HCT116 (cell line): ENCODE measurements at regions not wholly inside any gene's neighbourhood (a gene's known extent, or its start where the extent isn't known, plus 50 kb on each side); places are given as distances from the start of the nearest gene placed in this dataset.

Experiments used
- ATAC-seq: fragments of 200-7000 bp; cut with Tn5 transposase; 2 replicates; pipeline ENCODE4 v1.9.1; 2020; ENCODE audit warnings: mild to moderate bottlenecking, moderate library complexity
- BruUV-seq: library from RNA; stranded (reverse); fragments of 400-500 nt; replicated peaks from 2 replicates; lab custom pipeline; 2021; lab: Mats Ljungman, UMichigan
- CTCF ChIA-PET: fragments of 300-600 bp; sonication (Branson Sonifier 250); formaldehyde crosslinking; loops from one replicate; lab custom pipeline; 2021; ENCODE audit warnings: antibody characterized with exemption; lab: Charles Lee
- POLR2A ChIA-PET: fragments of 300-600, 350-600 bp; sonication (Branson Sonifier 250); formaldehyde crosslinking; loops from one replicate; lab custom pipeline; 2021; ENCODE audit warnings: antibody characterized with exemption; lab: Charles Lee
- RAD21 ChIA-PET, 2 experiments: fragments of 300-600 bp; sonication (Branson Sonifier 250); formaldehyde crosslinking; loops; one replicate each; lab custom pipeline; 2023; ENCODE audit warnings: low total read pairs in 2 of 2; ENCODE audit not compliant: uncharacterized antibody in 2 of 2, unreplicated experiment in 2 of 2, low non-redundant PET in 1 of 2; lab: Charles Lee
- DNase-seq: peaks from one replicate; pipeline ENCODE4 v3.0.0-alpha.2; 2010; ENCODE audit warnings: low read depth, low spot score
- H2AFZ ChIP-seq: fragments of 200-600 bp; shearing (Covaris generic), sonication (generic); 2 replicates; pipeline ENCODE4 v1.6.1; 2017; ENCODE audit warnings: low read depth, mixed run types, mixed read lengths, antibody characterized with exemption, low read length; ENCODE audit not compliant: poor library complexity, severe bottlenecking
- H3K27ac ChIP-seq: 2 replicates; pipeline ENCODE4 v1.5.1; 2012; ENCODE audit warnings: low read depth, low read length
- H3K27me3 ChIP-seq: fragments of 200-600 bp; sonication (generic); 2 replicates; pipeline ENCODE4 v1.6.1; 2016; ENCODE audit warnings: mixed run types, low read length, mixed read lengths; ENCODE audit not compliant: insufficient read depth
- H3K36me3 ChIP-seq, 2 experiments: fragments of 200-500 bp in 1 of 2; fragments of 200-600 bp in 1 of 2; sonication (Bioruptor generic) in 1 of 2; sonication (generic) in 1 of 2; 2 replicates each; pipeline versions ENCODE4 v1.5.1 to v1.6.1; 2014 to 2016; ENCODE audit warnings: low read length in 2 of 2, inconsistent platforms in 1 of 2, mixed read lengths in 1 of 2, mixed run types in 1 of 2; ENCODE audit not compliant: insufficient read depth in 2 of 2, control insufficient read depth in 1 of 2
- H3K4me1 ChIP-seq, 2 experiments: fragments of 200-600 bp in 1 of 2; sonication (generic) in 1 of 2; 2 replicates each; pipeline versions ENCODE4 v1.5.1 to v1.6.1; 2012 to 2017; ENCODE audit warnings: low read length in 2 of 2, inconsistent platforms in 1 of 2, mild to moderate bottlenecking in 1 of 2, mixed read lengths in 1 of 2, mixed run types in 1 of 2, moderate library complexity in 1 of 2; ENCODE audit not compliant: insufficient read depth in 2 of 2, control insufficient read depth in 1 of 2
- H3K4me2 ChIP-seq: fragments of 200-600 bp; sonication (generic); 2 replicates; pipeline ENCODE4 v1.6.1; 2017; ENCODE audit warnings: mixed run types, low read length, mixed read lengths
- H3K4me3 ChIP-seq, 2 experiments: fragments of 200-600 bp in 1 of 2; sonication (generic) in 1 of 2; replicated peaks in 1 of 2; 2 replicates each; pipeline ENCODE4 v1.5.1; 2011 to 2016; ENCODE audit warnings: low read length in 2 of 2, control low read depth in 1 of 2, low read depth in 1 of 2, mild to moderate bottlenecking in 1 of 2, mixed read lengths in 1 of 2, mixed run types in 1 of 2
- H3K79me2 ChIP-seq: fragments of 200-600 bp; sonication (generic); 2 replicates; pipeline ENCODE4 v1.6.1; 2017; ENCODE audit warnings: mild to moderate bottlenecking, mixed run types, low read length, moderate library complexity, mixed read lengths; ENCODE audit not compliant: insufficient read depth
- H3K9ac ChIP-seq: fragments of 200-600 bp; sonication (generic); 2 replicates; pipeline ENCODE4 v1.6.1; 2016; ENCODE audit warnings: low read length, mixed read lengths
- H3K9me2 ChIP-seq: fragments of 200-600 bp; sonication (generic), shearing (Covaris generic); 2 replicates; pipeline ENCODE4 v1.6.1; 2017; ENCODE audit warnings: mixed run types, mild to moderate bottlenecking, moderate library complexity; ENCODE audit not compliant: insufficient read depth
- H3K9me3 ChIP-seq, 2 experiments: fragments of 200-500 bp in 1 of 2; fragments of 200-600 bp in 1 of 2; sonication (Bioruptor generic) in 1 of 2; sonication (generic) in 1 of 2; 2 replicates each; pipeline ENCODE4 v1.6.1; 2014 to 2017; ENCODE audit warnings: low read length in 2 of 2, mixed read lengths in 2 of 2, inconsistent platforms in 1 of 2, low read depth in 1 of 2, mild to moderate bottlenecking in 1 of 2, mixed run types in 1 of 2, moderate library complexity in 1 of 2; ENCODE audit not compliant: control insufficient read depth in 1 of 2, insufficient read depth in 1 of 2
- H4K20me1 ChIP-seq: fragments of 200-600 bp; sonication (generic), shearing (Covaris generic); 2 replicates; pipeline ENCODE4 v1.6.1; 2017; ENCODE audit warnings: mixed run types, mild to moderate bottlenecking, moderate library complexity; ENCODE audit not compliant: insufficient read depth
- CBX3 ChIP-seq: IDR thresholded peaks from 2 replicates; pipeline ENCODE4 v1.6.1; 2012; ENCODE audit warnings: low read depth
- CEBPB ChIP-seq: IDR thresholded peaks from 2 replicates; pipeline ENCODE4 v1.6.1; 2012; ENCODE audit warnings: low read depth
- ELF1 ChIP-seq: IDR thresholded peaks from 2 replicates; pipeline ENCODE4 v1.6.1; 2012; ENCODE audit warnings: low read depth, borderline replicate concordance
- EZH2 ChIP-seq: fragments of 200-600 bp; sonication (generic); IDR thresholded peaks from 2 replicates; pipeline ENCODE4 v1.6.1; 2017; ENCODE audit warnings: antibody characterized with exemption, mixed run types
- EZH2phosphoT487 ChIP-seq: fragments of 200-600 bp; IDR thresholded peaks from 2 replicates; pipeline ENCODE4 v1.6.1; 2018; ENCODE audit warnings: antibody characterized with exemption, borderline replicate concordance
- FOSL1 ChIP-seq: IDR thresholded peaks from 2 replicates; pipeline ENCODE4 v1.6.1; 2012; ENCODE audit warnings: low read depth
- JUND ChIP-seq: IDR thresholded peaks from 2 replicates; pipeline ENCODE4 v1.6.1; 2012
- POLR2AphosphoS5 ChIP-seq: IDR thresholded peaks from 2 replicates; pipeline ENCODE4 v1.6.1; 2011; ENCODE audit warnings: mild to moderate bottlenecking, low read depth, low read length, moderate library complexity
- RAD21 ChIP-seq: IDR thresholded peaks from 2 replicates; pipeline ENCODE4 v1.6.1; 2012; ENCODE audit warnings: low read depth, mild to moderate bottlenecking
- SIN3A ChIP-seq: IDR thresholded peaks from 2 replicates; pipeline ENCODE4 v1.6.1; 2012; ENCODE audit warnings: low read depth
- SP1 ChIP-seq: IDR thresholded peaks from 2 replicates; pipeline ENCODE4 v1.6.1; 2012; ENCODE audit warnings: low read depth
- TCF7L2 ChIP-seq: IDR thresholded peaks from 2 replicates; pipeline ENCODE4 v1.7.0; 2011; ENCODE audit warnings: borderline replicate concordance, inconsistent platforms; ENCODE audit not compliant: insufficient read depth, insufficient read length; ENCODE audit errors: extremely low read depth
- ZFX ChIP-seq: fragments of 450-650 bp; IDR thresholded peaks from 2 replicates; pipeline ENCODE4 v1.6.1; 2017
- ZNF274 ChIP-seq: fragments of 200-500 bp; sonication (Bioruptor generic); IDR thresholded peaks from 2 replicates; pipeline ENCODE4 v1.6.1; 2014; ENCODE audit warnings: mild to moderate bottlenecking, low read depth, low read length, inconsistent platforms
- intact Hi-C: fragments of 100-400 bp; cut with micrococcal nuclease; formaldehyde crosslinking; loops from 2 replicates; pipeline ENCODE4 v1.10.0; 2022
- TF ChIP-seq, protein P1 (sequence below): IDR thresholded peaks from 2 replicates; pipeline ENCODE4 v1.6.1; 2012
- TF ChIP-seq, protein P2 (sequence below), 3 experiments: fragments of 200-600 bp in 1 of 3; sonication (generic) in 1 of 3; IDR thresholded peaks in 2 of 3; conservative IDR thresholded peaks in 1 of 3; 2 replicates each; pipeline ENCODE4 v1.5.1; 2012 to 2017; ENCODE audit warnings: low read depth in 2 of 3, low read length in 2 of 3, antibody characterized with exemption in 1 of 3, borderline replicate concordance in 1 of 3, control low read depth in 1 of 3, mild to moderate bottlenecking in 1 of 3, mixed read lengths in 1 of 3, mixed run types in 1 of 3, moderate library complexity in 1 of 3; ENCODE audit not compliant: insufficient read depth in 1 of 3
- TF ChIP-seq, protein P3 (sequence below): IDR thresholded peaks from 2 replicates; pipeline ENCODE4 v1.6.1; 2012; ENCODE audit warnings: low read depth
- TF ChIP-seq, protein P4 (sequence below): IDR thresholded peaks from 2 replicates; pipeline ENCODE4 v1.6.1; 2012
- TF ChIP-seq, protein P5 (sequence below): IDR thresholded peaks from 2 replicates; pipeline ENCODE4 v1.6.1; 2011; ENCODE audit warnings: mild to moderate bottlenecking, low read length, moderate library complexity; ENCODE audit not compliant: insufficient replicate concordance; ENCODE audit errors: extremely low read depth

DNA sequence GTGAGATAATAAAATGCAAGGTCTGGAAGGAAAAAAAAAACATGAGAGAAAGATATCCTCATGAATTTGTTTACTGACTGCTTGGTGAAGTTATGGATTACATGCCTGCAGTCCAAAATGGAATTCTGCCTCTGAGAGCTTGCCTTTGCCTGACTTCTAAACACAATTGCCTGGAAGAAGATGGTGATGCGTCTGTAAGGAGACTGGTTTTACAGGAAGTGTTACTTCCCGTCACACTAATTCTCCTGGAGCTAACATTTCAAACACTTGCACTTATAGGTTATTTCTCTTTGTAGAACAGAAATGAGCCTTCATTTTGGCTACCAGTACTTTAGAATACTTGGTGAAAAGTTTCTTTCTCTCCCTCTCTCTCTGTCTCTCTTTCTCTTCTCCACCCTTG, 884.3 kb downstream of the TSN start:
- DNase-seq (no peak), ATAC-seq (no peak)
- BruUV-seq: no TSS peak
- no peaks in the 10 kb centered on the region for H3K9me2 ChIP-seq
- POLR2A ChIA-PET: no interaction called here
- H3K9ac ChIP-seq: no peak overlapping the region
- H4K20me1 ChIP-seq: no peaks in the 10 kb centered on the region
- H3K4me3 ChIP-seq: no peak overlapping the region
- no peak overlapping the region for H3K27ac ChIP-seq
- no peak overlapping the region for H2AFZ ChIP-seq
- H3K4me2 ChIP-seq: no peak overlapping the region
- peaks cover 6 to 12% of the 10 kb centered on the region in 2 experiments; a peak in 2 of 4 replicates for H3K9me3 ChIP-seq
- no peaks in the 10 kb centered on the region for H3K36me3 ChIP-seq
- RAD21 ChIA-PET: no interaction called here
- CTCF ChIA-PET: no interaction called here
- no peaks in the 10 kb centered on the region for H3K27me3 ChIP-seq
- H3K79me2 ChIP-seq: no peaks in the 10 kb centered on the region
- TF ChIP-seq, protein P1, sequence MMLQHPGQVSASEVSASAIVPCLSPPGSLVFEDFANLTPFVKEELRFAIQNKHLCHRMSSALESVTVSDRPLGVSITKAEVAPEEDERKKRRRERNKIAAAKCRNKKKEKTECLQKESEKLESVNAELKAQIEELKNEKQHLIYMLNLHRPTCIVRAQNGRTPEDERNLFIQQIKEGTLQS: no peak
- TF ChIP-seq, protein P2, sequence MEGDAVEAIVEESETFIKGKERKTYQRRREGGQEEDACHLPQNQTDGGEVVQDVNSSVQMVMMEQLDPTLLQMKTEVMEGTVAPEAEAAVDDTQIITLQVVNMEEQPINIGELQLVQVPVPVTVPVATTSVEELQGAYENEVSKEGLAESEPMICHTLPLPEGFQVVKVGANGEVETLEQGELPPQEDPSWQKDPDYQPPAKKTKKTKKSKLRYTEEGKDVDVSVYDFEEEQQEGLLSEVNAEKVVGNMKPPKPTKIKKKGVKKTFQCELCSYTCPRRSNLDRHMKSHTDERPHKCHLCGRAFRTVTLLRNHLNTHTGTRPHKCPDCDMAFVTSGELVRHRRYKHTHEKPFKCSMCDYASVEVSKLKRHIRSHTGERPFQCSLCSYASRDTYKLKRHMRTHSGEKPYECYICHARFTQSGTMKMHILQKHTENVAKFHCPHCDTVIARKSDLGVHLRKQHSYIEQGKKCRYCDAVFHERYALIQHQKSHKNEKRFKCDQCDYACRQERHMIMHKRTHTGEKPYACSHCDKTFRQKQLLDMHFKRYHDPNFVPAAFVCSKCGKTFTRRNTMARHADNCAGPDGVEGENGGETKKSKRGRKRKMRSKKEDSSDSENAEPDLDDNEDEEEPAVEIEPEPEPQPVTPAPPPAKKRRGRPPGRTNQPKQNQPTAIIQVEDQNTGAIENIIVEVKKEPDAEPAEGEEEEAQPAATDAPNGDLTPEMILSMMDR (IDR thresholded peaks at IDR 0.05 in 2 of 3, conservative IDR thresholded peaks at IDR 0.05 in 1 of 3; ENCODE audit: borderline replicate concordance in 1 of 3, insufficient read depth in 1 of 3, low read depth in 2 of 3, low read length in 2 of 3): no peak
- TF ChIP-seq POLR2AphosphoS5 (no peak), SP1 (no peak), SIN3A (no peak), JUND (no peak), EZH2 (no peak), EZH2phosphoT487 (no peak), ELF1 (no peak), ZNF274 (no peak), TCF7L2 (no peak), RAD21 (no peak), CEBPB (no peak), FOSL1 (no peak), CBX3 (no peak), ZFX (no peak)
- TF ChIP-seq, protein P3, sequence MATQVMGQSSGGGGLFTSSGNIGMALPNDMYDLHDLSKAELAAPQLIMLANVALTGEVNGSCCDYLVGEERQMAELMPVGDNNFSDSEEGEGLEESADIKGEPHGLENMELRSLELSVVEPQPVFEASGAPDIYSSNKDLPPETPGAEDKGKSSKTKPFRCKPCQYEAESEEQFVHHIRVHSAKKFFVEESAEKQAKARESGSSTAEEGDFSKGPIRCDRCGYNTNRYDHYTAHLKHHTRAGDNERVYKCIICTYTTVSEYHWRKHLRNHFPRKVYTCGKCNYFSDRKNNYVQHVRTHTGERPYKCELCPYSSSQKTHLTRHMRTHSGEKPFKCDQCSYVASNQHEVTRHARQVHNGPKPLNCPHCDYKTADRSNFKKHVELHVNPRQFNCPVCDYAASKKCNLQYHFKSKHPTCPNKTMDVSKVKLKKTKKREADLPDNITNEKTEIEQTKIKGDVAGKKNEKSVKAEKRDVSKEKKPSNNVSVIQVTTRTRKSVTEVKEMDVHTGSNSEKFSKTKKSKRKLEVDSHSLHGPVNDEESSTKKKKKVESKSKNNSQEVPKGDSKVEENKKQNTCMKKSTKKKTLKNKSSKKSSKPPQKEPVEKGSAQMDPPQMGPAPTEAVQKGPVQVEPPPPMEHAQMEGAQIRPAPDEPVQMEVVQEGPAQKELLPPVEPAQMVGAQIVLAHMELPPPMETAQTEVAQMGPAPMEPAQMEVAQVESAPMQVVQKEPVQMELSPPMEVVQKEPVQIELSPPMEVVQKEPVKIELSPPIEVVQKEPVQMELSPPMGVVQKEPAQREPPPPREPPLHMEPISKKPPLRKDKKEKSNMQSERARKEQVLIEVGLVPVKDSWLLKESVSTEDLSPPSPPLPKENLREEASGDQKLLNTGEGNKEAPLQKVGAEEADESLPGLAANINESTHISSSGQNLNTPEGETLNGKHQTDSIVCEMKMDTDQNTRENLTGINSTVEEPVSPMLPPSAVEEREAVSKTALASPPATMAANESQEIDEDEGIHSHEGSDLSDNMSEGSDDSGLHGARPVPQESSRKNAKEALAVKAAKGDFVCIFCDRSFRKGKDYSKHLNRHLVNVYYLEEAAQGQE: no peak
- TF ChIP-seq, protein P4, sequence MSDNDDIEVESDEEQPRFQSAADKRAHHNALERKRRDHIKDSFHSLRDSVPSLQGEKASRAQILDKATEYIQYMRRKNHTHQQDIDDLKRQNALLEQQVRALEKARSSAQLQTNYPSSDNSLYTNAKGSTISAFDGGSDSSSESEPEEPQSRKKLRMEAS: no peak
- TF ChIP-seq, protein P5, sequence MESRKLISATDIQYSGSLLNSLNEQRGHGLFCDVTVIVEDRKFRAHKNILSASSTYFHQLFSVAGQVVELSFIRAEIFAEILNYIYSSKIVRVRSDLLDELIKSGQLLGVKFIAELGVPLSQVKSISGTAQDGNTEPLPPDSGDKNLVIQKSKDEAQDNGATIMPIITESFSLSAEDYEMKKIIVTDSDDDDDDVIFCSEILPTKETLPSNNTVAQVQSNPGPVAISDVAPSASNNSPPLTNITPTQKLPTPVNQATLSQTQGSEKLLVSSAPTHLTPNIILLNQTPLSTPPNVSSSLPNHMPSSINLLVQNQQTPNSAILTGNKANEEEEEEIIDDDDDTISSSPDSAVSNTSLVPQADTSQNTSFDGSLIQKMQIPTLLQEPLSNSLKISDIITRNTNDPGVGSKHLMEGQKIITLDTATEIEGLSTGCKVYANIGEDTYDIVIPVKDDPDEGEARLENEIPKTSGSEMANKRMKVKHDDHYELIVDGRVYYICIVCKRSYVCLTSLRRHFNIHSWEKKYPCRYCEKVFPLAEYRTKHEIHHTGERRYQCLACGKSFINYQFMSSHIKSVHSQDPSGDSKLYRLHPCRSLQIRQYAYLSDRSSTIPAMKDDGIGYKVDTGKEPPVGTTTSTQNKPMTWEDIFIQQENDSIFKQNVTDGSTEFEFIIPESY: no peak
- TF ChIP-seq, all 23 proteins: peak for 0
- intact Hi-C loops: no loop called here
- H3K4me1 ChIP-seq: no peaks in the 10 kb centered on the region
